H1 (cell line): ENCODE measurements at regions not wholly inside any gene's neighbourhood (a gene's known extent, or its start where the extent isn't known, plus 50 kb on each side); places are given as distances from the start of the nearest gene placed in this dataset.

Experiments used
- CBX5 ChIP-seq: fragments of 300-800, 300-1000 bp; sonication (generic); IDR thresholded peaks from 2 replicates; pipeline ENCODE4 v1.7.1; 2016; ENCODE audit warnings: antibody characterized with exemption, low read length, low read depth
- CTCF ChIP-seq, 3 experiments: IDR thresholded peaks; 1 replicate in 2 of 3; 2 replicates in 1 of 3; pipeline versions ENCODE4 v1.5.1 to v1.6.1; 2011; ENCODE audit warnings: low read length in 3 of 3, mild to moderate bottlenecking in 3 of 3, inconsistent platforms in 2 of 3, low read depth in 1 of 3, moderate library complexity in 1 of 3; ENCODE audit not compliant: insufficient read depth in 1 of 3; ENCODE audit errors: control extremely low read depth in 1 of 3
- EGR1 ChIP-seq: IDR thresholded peaks from 2 replicates; pipeline ENCODE4 v1.6.1; 2011; ENCODE audit warnings: low read depth, low read length, borderline replicate concordance
- EZH2 ChIP-seq: fragments of 200-600 bp; sonication (generic); IDR thresholded peaks from 2 replicates; pipeline ENCODE4 v1.7.1; 2012; ENCODE audit warnings: low read depth, mild to moderate bottlenecking, moderate library complexity, low read length, inconsistent platforms; ENCODE audit not compliant: severe bottlenecking
- FOSL1 ChIP-seq: IDR thresholded peaks from 2 replicates; pipeline ENCODE4 v1.6.1; 2011; ENCODE audit warnings: mild to moderate bottlenecking, low read depth, low read length, moderate library complexity; ENCODE audit not compliant: insufficient read depth
- JUND ChIP-seq: IDR thresholded peaks from 2 replicates; pipeline ENCODE4 v1.6.1; 2011; ENCODE audit warnings: mild to moderate bottlenecking, improper control_type of control experiment, low read length
- MAFK ChIP-seq: IDR thresholded peaks from 2 replicates; pipeline ENCODE4 v1.6.1; 2012; ENCODE audit warnings: low read depth, mild to moderate bottlenecking, improper control_type of control experiment, low read length
- MAX ChIP-seq: IDR thresholded peaks from 2 replicates; pipeline ENCODE4 v1.6.1; 2012; ENCODE audit warnings: inconsistent platforms
- POLR2A ChIP-seq, 2 experiments: IDR thresholded peaks; 1 replicate in 1 of 2; 2 replicates in 1 of 2; pipeline ENCODE4 v1.6.1; 2011; ENCODE audit warnings: low read depth in 2 of 2, low read length in 2 of 2, mild to moderate bottlenecking in 2 of 2; ENCODE audit errors: control extremely low read depth in 1 of 2
- POLR2AphosphoS5 ChIP-seq: IDR thresholded peaks from 2 replicates; pipeline ENCODE4 v1.6.1; 2011; ENCODE audit warnings: low read depth, low read length
- SRF ChIP-seq: IDR thresholded peaks from 2 replicates; pipeline ENCODE4 v1.6.1; 2011; ENCODE audit warnings: mild to moderate bottlenecking, low read depth, low read length, moderate library complexity
- TAF1 ChIP-seq: IDR thresholded peaks from 2 replicates; pipeline ENCODE4 v1.6.1; 2011; ENCODE audit warnings: mild to moderate bottlenecking, low read depth, low read length
- USF2 ChIP-seq: IDR thresholded peaks from 2 replicates; pipeline ENCODE4 v1.6.1; 2011; ENCODE audit warnings: low read length, improper control_type of control experiment
- YY1 ChIP-seq: IDR thresholded peaks from 2 replicates; pipeline ENCODE4 v1.6.1; 2011; ENCODE audit warnings: low read depth, mild to moderate bottlenecking, low read length

GRCh38 chrX:42269186-42269585 lies 345.8 kb upstream of the CASK start:
- TF ChIP-seq CTCF (IDR thresholded peaks at IDR 0.05; ENCODE audit: control extremely low read depth in 1 of 3, insufficient read depth in 1 of 3, low read depth in 1 of 3, low read length in 3 of 3) (no peak), MAFK (no peak), FOSL1 (no peak), EZH2 (no peak), TAF1 (no peak), POLR2AphosphoS5 (no peak), SRF (no peak), POLR2A (IDR thresholded peaks at IDR 0.05; ENCODE audit: control extremely low read depth in 1 of 2, low read depth in 2 of 2, low read length in 2 of 2) (no peak), YY1 (no peak), MAX (no peak), EGR1 (no peak), CBX5 (no peak), USF2 (no peak), JUND (no peak)
